ENCODE measurements at regions not wholly inside any gene's neighbourhood (a gene's known extent, or its start where the extent isn't known, plus 50 kb on each side); places are given as distances from the start of the nearest gene placed in this dataset.

DNA sequence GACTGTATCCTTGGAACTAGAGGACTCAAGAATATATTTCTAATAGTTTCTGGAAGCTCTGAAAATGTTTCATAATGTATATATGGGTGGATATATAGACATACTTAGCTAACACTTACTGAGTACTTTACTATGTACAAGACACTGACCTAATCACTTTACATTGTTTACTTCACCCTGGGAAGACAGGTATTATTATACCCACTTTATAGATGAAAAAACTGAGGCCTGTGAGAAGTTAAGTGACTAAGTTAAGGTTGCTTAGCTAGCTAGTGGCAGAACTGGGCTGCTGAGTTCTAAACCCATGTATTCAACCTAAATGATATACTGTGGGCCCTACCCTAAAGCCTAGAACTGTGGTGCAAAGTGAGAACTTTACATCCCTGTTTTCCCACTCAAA, 79.1 kb upstream of the SSTR1 start:
- no peaks in the 10 kb centered on the region for H3K36me3 ChIP-seq (replicated peaks in 1 of 2; ENCODE audit: control insufficient read depth in 1 of 2, insufficient read depth in 2 of 2, low read length in 2 of 2)
- H3K27ac Mint-ChIP-seq: no peak overlapping the region
- TF ChIP-seq, protein P1, sequence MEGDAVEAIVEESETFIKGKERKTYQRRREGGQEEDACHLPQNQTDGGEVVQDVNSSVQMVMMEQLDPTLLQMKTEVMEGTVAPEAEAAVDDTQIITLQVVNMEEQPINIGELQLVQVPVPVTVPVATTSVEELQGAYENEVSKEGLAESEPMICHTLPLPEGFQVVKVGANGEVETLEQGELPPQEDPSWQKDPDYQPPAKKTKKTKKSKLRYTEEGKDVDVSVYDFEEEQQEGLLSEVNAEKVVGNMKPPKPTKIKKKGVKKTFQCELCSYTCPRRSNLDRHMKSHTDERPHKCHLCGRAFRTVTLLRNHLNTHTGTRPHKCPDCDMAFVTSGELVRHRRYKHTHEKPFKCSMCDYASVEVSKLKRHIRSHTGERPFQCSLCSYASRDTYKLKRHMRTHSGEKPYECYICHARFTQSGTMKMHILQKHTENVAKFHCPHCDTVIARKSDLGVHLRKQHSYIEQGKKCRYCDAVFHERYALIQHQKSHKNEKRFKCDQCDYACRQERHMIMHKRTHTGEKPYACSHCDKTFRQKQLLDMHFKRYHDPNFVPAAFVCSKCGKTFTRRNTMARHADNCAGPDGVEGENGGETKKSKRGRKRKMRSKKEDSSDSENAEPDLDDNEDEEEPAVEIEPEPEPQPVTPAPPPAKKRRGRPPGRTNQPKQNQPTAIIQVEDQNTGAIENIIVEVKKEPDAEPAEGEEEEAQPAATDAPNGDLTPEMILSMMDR (IDR thresholded peaks at IDR 0.05): no peak
- no peak overlapping the region for H3K4me3 Mint-ChIP-seq
- no peaks in the 10 kb centered on the region for H3K4me1 ChIP-seq (ENCODE audit: control insufficient read depth in 1 of 2, insufficient read depth in 2 of 2, low read length in 2 of 2)
- H3K9ac ChIP-seq (ENCODE audit: insufficient read depth, low read length, poor library complexity, severe bottlenecking): no peak overlapping the region
- no peaks in the 10 kb centered on the region for H3K36me3 Mint-ChIP-seq
- no peaks in the 10 kb centered on the region for H3K27me3 Mint-ChIP-seq (ENCODE audit: low read depth in 3 of 3)
- H3K4me3 ChIP-seq (replicated peaks in 1 of 3; ENCODE audit: low read depth in 2 of 3, low read length in 3 of 3): no peak overlapping the region
- H4K20me1 ChIP-seq (ENCODE audit: insufficient read depth, low read length): no peaks in the 10 kb centered on the region
- H3K4me2 ChIP-seq (replicated peaks; ENCODE audit: extremely low read depth, low read length, poor library complexity, severe bottlenecking): no peak overlapping the region
- intact Hi-C loops (cut with micrococcal nuclease): no loop called here
- no peak overlapping the region for H2AFZ ChIP-seq (ENCODE audit: insufficient read depth, low read depth, low read length, poor library complexity, severe bottlenecking)
- H3K79me2 ChIP-seq (ENCODE audit: insufficient read depth, low read length): no peaks in the 10 kb centered on the region
- DNase-seq: no peak
- no peaks in the 10 kb centered on the region for H3K27me3 ChIP-seq (ENCODE audit: control insufficient read depth in 2 of 2, insufficient read depth in 2 of 2, low read length in 2 of 2)
- H3K9me3 Mint-ChIP-seq: peaks cover 0 to 4% (median 0%) of the 10 kb centered on the region in 7 donors
- H3K9me3 ChIP-seq (replicated peaks in 1 of 2; ENCODE audit: control insufficient read depth in 1 of 2, insufficient read depth in 1 of 2, low read length in 2 of 2): no peaks in the 10 kb centered on the region
- no peak overlapping the region for H3K27ac ChIP-seq (ENCODE audit: low read depth in 1 of 2, low read length in 2 of 2)
- H3K4me1 Mint-ChIP-seq: no peaks in the 10 kb centered on the region

DNA sequence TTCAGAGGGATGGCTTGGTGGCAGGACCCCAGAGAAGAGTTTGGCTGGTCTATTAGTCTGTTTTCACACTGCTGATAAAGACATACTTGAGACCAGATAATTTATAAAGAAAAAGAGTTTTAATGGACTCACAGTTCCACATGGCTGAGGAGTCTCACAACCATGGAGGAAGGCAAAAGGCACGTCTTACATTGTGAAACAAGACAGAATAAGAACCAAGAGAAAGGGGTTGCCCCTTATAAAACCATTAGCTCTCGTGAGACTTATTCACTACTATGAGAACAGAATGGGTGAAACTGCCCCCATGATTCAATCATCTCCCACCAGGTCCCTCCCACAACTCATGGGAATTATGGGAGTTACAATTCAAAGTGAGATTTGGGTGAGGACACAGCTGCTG, 78.5 kb upstream of the SSTR1 start:
- Histone ChIP-seq H3K9me3 (replicated peaks in 1 of 2; ENCODE audit: control insufficient read depth in 1 of 2, insufficient read depth in 1 of 2, low read length in 2 of 2) (no peaks in the 10 kb centered on the region), H3K4me2 (replicated peaks; ENCODE audit: extremely low read depth, low read length, poor library complexity, severe bottlenecking) (no peak overlapping the region), H3K27ac (ENCODE audit: low read depth in 1 of 2, low read length in 2 of 2) (no peak overlapping the region), H3K4me3 (replicated peaks in 1 of 3; ENCODE audit: low read depth in 2 of 3, low read length in 3 of 3) (no peak overlapping the region), H3K9ac (ENCODE audit: insufficient read depth, low read length, poor library complexity, severe bottlenecking) (no peak overlapping the region), H3K27me3 (ENCODE audit: control insufficient read depth in 2 of 2, insufficient read depth in 2 of 2, low read length in 2 of 2) (no peaks in the 10 kb centered on the region), H4K20me1 (ENCODE audit: insufficient read depth, low read length) (no peaks in the 10 kb centered on the region), H3K79me2 (ENCODE audit: insufficient read depth, low read length) (no peaks in the 10 kb centered on the region), H2AFZ (ENCODE audit: insufficient read depth, low read depth, low read length, poor library complexity, severe bottlenecking) (no peak overlapping the region), H3K36me3 (replicated peaks in 1 of 2; ENCODE audit: control insufficient read depth in 1 of 2, insufficient read depth in 2 of 2, low read length in 2 of 2) (no peaks in the 10 kb centered on the region), H3K4me1 (ENCODE audit: control insufficient read depth in 1 of 2, insufficient read depth in 2 of 2, low read length in 2 of 2) (no peaks in the 10 kb centered on the region)
- no peaks in the 10 kb centered on the region for H3K4me1 Mint-ChIP-seq
- no peak for DNase-seq
- WGBS (ENCODE audit: insufficient coverage): 100% methylated on average over 1 of the region's 2 CpGs
- H3K27ac Mint-ChIP-seq: no peak overlapping the region
- H3K9me3 Mint-ChIP-seq: peaks cover 0 to 4% (median 0%) of the 10 kb centered on the region in 7 donors
- intact Hi-C loops (cut with micrococcal nuclease): no loop called here
- TF ChIP-seq, protein P1 (IDR thresholded peaks at IDR 0.05): no peak
- no peaks in the 10 kb centered on the region for H3K27me3 Mint-ChIP-seq (ENCODE audit: low read depth in 3 of 3)
- H3K4me3 Mint-ChIP-seq: no peak overlapping the region
- H3K36me3 Mint-ChIP-seq: no peaks in the 10 kb centered on the region

All from CD14-positive monocyte (primary cell).